Activated T-helper 17 cell treated with anti-CD3 and anti-CD28 coated beads, Interleukin-2, amount 50 U/mL, for 72 hours (primary cell): ENCODE measurements at regions not wholly inside any gene's neighbourhood (a gene's known extent, or its start where the extent isn't known, plus 50 kb on each side); places are given as distances from the start of the nearest gene placed in this dataset.

Source experiments
- ATAC-seq: fragments of 150-1000 bp; cut with Tn5 transposase; replicated peaks from 2 replicates; pipeline ENCODE4 v1.10.0; 2021; ENCODE audit warnings: mild to moderate bottlenecking, moderate library complexity
- H3K27ac Mint-ChIP-seq: one replicate; pipeline ENCODE4 v1.8.0; 2022; ENCODE audit warnings: mixed read lengths
- H3K27me3 Mint-ChIP-seq: one replicate; pipeline ENCODE4 v1.8.0; 2022; ENCODE audit warnings: mixed read lengths
- H3K36me3 Mint-ChIP-seq: one replicate; pipeline ENCODE4 v1.8.0; 2022; ENCODE audit warnings: low read depth, mild to moderate bottlenecking, mixed read lengths
- H3K4me1 Mint-ChIP-seq: one replicate; pipeline ENCODE4 v1.8.0; 2022; ENCODE audit warnings: mixed read lengths
- H3K4me3 Mint-ChIP-seq: one replicate; pipeline ENCODE4 v1.8.0; 2022; ENCODE audit warnings: mild to moderate bottlenecking, mixed read lengths
- H3K9me3 Mint-ChIP-seq: one replicate; pipeline ENCODE4 v1.8.0; 2022; ENCODE audit warnings: mixed read lengths

GRCh38 chr14:38790916-38791315 is 312.1 kb downstream of the SEC23A start:
- no peaks in the 10 kb centered on the region for H3K36me3 Mint-ChIP-seq
- no peak overlapping the region for H3K27ac Mint-ChIP-seq

GRCh38 chr14:38789805-38790204 is 313.2 kb downstream of the SEC23A start:
- H3K27me3 Mint-ChIP-seq: no peaks in the 10 kb centered on the region
- H3K9me3 Mint-ChIP-seq: no peaks in the 10 kb centered on the region
- no peak for ATAC-seq
- H3K4me3 Mint-ChIP-seq: no peak overlapping the region
- no peaks in the 10 kb centered on the region for H3K36me3 Mint-ChIP-seq
- H3K4me1 Mint-ChIP-seq: no peaks in the 10 kb centered on the region
- no peak overlapping the region for H3K27ac Mint-ChIP-seq

More at GRCh38 chr14:38790916-38791315, 312.1 kb downstream of the SEC23A start:
- ATAC-seq: no peak
- no peaks in the 10 kb centered on the region for H3K9me3 Mint-ChIP-seq
- H3K4me3 Mint-ChIP-seq: no peak overlapping the region
- no peaks in the 10 kb centered on the region for H3K27me3 Mint-ChIP-seq
- no peaks in the 10 kb centered on the region for H3K4me1 Mint-ChIP-seq

- Mint-ChIP-seq H3K36me3 (no peaks in the 10 kb centered on the region), H3K4me1 (no peaks in the 10 kb centered on the region), H3K4me3 (no peak overlapping the region), H3K9me3 (no peaks in the 10 kb centered on the region), H3K27ac (no peak overlapping the region), H3K27me3 (no peaks in the 10 kb centered on the region)
- no peak for ATAC-seq
These were observed 315.0 kb downstream of the SEC23A start for GRCh38 chr14:38788060-38788459.

GRCh38 chr14:38786921-38787320 is 316.1 kb downstream of the SEC23A start:
- no peak for ATAC-seq
- Mint-ChIP-seq H3K27me3 (no peaks in the 10 kb centered on the region), H3K9me3 (no peaks in the 10 kb centered on the region), H3K4me3 (no peak overlapping the region), H3K27ac (no peak overlapping the region), H3K36me3 (no peaks in the 10 kb centered on the region), H3K4me1 (no peaks in the 10 kb centered on the region)

GRCh38 chr14:38777401-38777800 is 325.6 kb downstream of the SEC23A start:
- Mint-ChIP-seq H3K9me3 (no peaks in the 10 kb centered on the region), H3K36me3 (no peaks in the 10 kb centered on the region), H3K4me3 (no peak overlapping the region), H3K27me3 (peaks cover 10% of the 10 kb centered on the region), H3K27ac (no peak overlapping the region), H3K4me1 (no peaks in the 10 kb centered on the region)
- ATAC-seq: no peak

- no peak overlapping the region for H3K27ac Mint-ChIP-seq
- H3K9me3 Mint-ChIP-seq: no peaks in the 10 kb centered on the region
These were observed 327.0 kb downstream of the SEC23A start for GRCh38 chr14:38775986-38776385.

GRCh38 chr14:38774162-38774561 is 328.9 kb downstream of the SEC23A start:
- Mint-ChIP-seq H3K9me3 (no peaks in the 10 kb centered on the region), H3K27me3 (peaks cover 7% of the 10 kb centered on the region), H3K36me3 (no peaks in the 10 kb centered on the region), H3K27ac (no peak overlapping the region), H3K4me3 (no peak overlapping the region), H3K4me1 (no peaks in the 10 kb centered on the region)
- ATAC-seq: no peak

More at GRCh38 chr14:38775986-38776385, 327.0 kb downstream of the SEC23A start:
- Mint-ChIP-seq H3K4me3 (no peak overlapping the region), H3K36me3 (no peaks in the 10 kb centered on the region), H3K27me3 (peaks cover 10% of the 10 kb centered on the region), H3K4me1 (no peaks in the 10 kb centered on the region)
- ATAC-seq: no peak

GRCh38 chr14:38770251-38770650 is 332.8 kb downstream of the SEC23A start:
- Mint-ChIP-seq H3K4me1 (no peaks in the 10 kb centered on the region), H3K27me3 (peaks cover 1% of the 10 kb centered on the region)
- ATAC-seq: no peak

GRCh38 chr14:38762845-38763244 is 340.2 kb downstream of the SEC23A start:
- ATAC-seq: no peak
- Mint-ChIP-seq H3K4me1 (no peaks in the 10 kb centered on the region), H3K27ac (no peak overlapping the region), H3K27me3 (peaks cover 7% of the 10 kb centered on the region), H3K36me3 (no peaks in the 10 kb centered on the region), H3K9me3 (peaks cover 5% of the 10 kb centered on the region), H3K4me3 (no peak overlapping the region)

More at GRCh38 chr14:38770251-38770650, 332.8 kb downstream of the SEC23A start:
- H3K36me3 Mint-ChIP-seq: no peaks in the 10 kb centered on the region
- no peak overlapping the region for H3K27ac Mint-ChIP-seq
- peaks cover 2% of the 10 kb centered on the region for H3K9me3 Mint-ChIP-seq
- no peak overlapping the region for H3K4me3 Mint-ChIP-seq

- Mint-ChIP-seq H3K4me3 (no peak overlapping the region), H3K27ac (no peak overlapping the region), H3K36me3 (no peaks in the 10 kb centered on the region), H3K9me3 (peaks cover 5% of the 10 kb centered on the region), H3K4me1 (no peaks in the 10 kb centered on the region), H3K27me3 (peaks cover 7% of the 10 kb centered on the region)
- no peak for ATAC-seq
These were observed 340.6 kb downstream of the SEC23A start for GRCh38 chr14:38762426-38762825.

GRCh38 chr14:38761033-38761432 is 342.0 kb downstream of the SEC23A start:
- H3K27ac Mint-ChIP-seq: no peak overlapping the region
- no peak for ATAC-seq
- peaks cover 7% of the 10 kb centered on the region for H3K27me3 Mint-ChIP-seq
- no peak overlapping the region for H3K4me3 Mint-ChIP-seq
- no peaks in the 10 kb centered on the region for H3K4me1 Mint-ChIP-seq
- peaks cover 5% of the 10 kb centered on the region for H3K9me3 Mint-ChIP-seq
- no peaks in the 10 kb centered on the region for H3K36me3 Mint-ChIP-seq

GRCh38 chr14:38758661-38759060 is 344.4 kb downstream of the SEC23A start:
- no peak overlapping the region for H3K4me3 Mint-ChIP-seq
- H3K36me3 Mint-ChIP-seq: no peaks in the 10 kb centered on the region
- H3K27me3 Mint-ChIP-seq: peaks cover 11% of the 10 kb centered on the region
- H3K27ac Mint-ChIP-seq: no peak overlapping the region
- ATAC-seq: no peak
- H3K9me3 Mint-ChIP-seq: peaks cover 10% of the 10 kb centered on the region
- H3K4me1 Mint-ChIP-seq: no peaks in the 10 kb centered on the region

- no peak for ATAC-seq
- Mint-ChIP-seq H3K9me3 (peaks cover 14% of the 10 kb centered on the region), H3K4me3 (no peak overlapping the region), H3K27me3 (peaks cover 15% of the 10 kb centered on the region), H3K4me1 (no peaks in the 10 kb centered on the region), H3K27ac (no peak overlapping the region), H3K36me3 (no peaks in the 10 kb centered on the region)
These were observed 348.0 kb downstream of the SEC23A start for GRCh38 chr14:38755036-38755435.

- Mint-ChIP-seq H3K4me3 (no peak overlapping the region), H3K9me3 (peaks cover 14% of the 10 kb centered on the region), H3K4me1 (no peaks in the 10 kb centered on the region), H3K36me3 (no peaks in the 10 kb centered on the region), H3K27ac (no peak overlapping the region), H3K27me3 (peaks cover 11% of the 10 kb centered on the region)
- no peak for ATAC-seq
These were observed 350.3 kb downstream of the SEC23A start for GRCh38 chr14:38752750-38753149.

- no peak for ATAC-seq
- Mint-ChIP-seq H3K27ac (no peak overlapping the region), H3K36me3 (no peaks in the 10 kb centered on the region), H3K27me3 (peaks cover 11% of the 10 kb centered on the region), H3K9me3 (peaks cover 14% of the 10 kb centered on the region), H3K4me1 (no peaks in the 10 kb centered on the region), H3K4me3 (no peak overlapping the region)
These were observed 350.7 kb downstream of the SEC23A start for GRCh38 chr14:38752341-38752740.

- ATAC-seq: no peak
- Mint-ChIP-seq H3K9me3 (peaks cover 14% of the 10 kb centered on the region), H3K36me3 (no peaks in the 10 kb centered on the region), H3K4me3 (no peak overlapping the region), H3K27ac (no peak overlapping the region), H3K27me3 (peaks cover 11% of the 10 kb centered on the region), H3K4me1 (no peaks in the 10 kb centered on the region)
These were observed 351.6 kb downstream of the SEC23A start for GRCh38 chr14:38751459-38751858.
